ENCODE measurements at regions not wholly inside any gene's neighbourhood (a gene's known extent, or its start where the extent isn't known, plus 50 kb on each side); places are given as distances from the start of the nearest gene placed in this dataset.

GRCh38 chr1:29933067-29933466 is 696.7 kb downstream of the PTPRU start:
- TF ChIP-seq CTCF (conservative IDR thresholded peaks at IDR 0.05; ENCODE audit: low read length) (no peak), EZH2phosphoT487 (IDR thresholded peaks at IDR 0.05; ENCODE audit: borderline replicate concordance) (no peak)
